Gastrocnemius medialis (tissue), 4 donors: ENCODE measurements at regions not wholly inside any gene's neighbourhood (a gene's known extent, or its start where the extent isn't known, plus 50 kb on each side); places are given as distances from the start of the nearest gene placed in this dataset.

Experiments
- ATAC-seq, 2 donors: fragments of 150-250 bp; one replicate each; pipeline ENCODE4 v1.9.1; 2016
- DNase-seq, 2 donors: peaks; one replicate each; pipeline ENCODE4 v3.0.0-alpha.2; 2019
- H3K27ac ChIP-seq, 4 donors: fragments of 200-600 bp; sonication (generic); 1 replicate in 1 of 4; 2 replicates in 3 of 4; pipeline ENCODE4 v1.5.1; 2016 to 2018; ENCODE audit warnings: mild to moderate bottlenecking in 2 of 4, moderate library complexity in 1 of 4
- H3K27me3 ChIP-seq, 3 donors: fragments of 200-600 bp; sonication (generic) in 2 of 3; 1 replicate in 1 of 3; 2 replicates in 2 of 3; pipeline versions ENCODE4 v1.5.1 to v1.6.0; 2016 to 2019; ENCODE audit warnings: mild to moderate bottlenecking in 1 of 3, moderate library complexity in 1 of 3
- H3K36me3 ChIP-seq, 2 donors: fragments of 200-600 bp; sonication (generic) in 1 of 2; one replicate each; pipeline ENCODE4 v1.5.1; 2017 to 2018
- H3K4me1 ChIP-seq, 2 donors: fragments of 200-600 bp; sonication (generic) in 1 of 2; one replicate each; pipeline ENCODE4 v1.5.1; 2016 to 2017; ENCODE audit warnings: mild to moderate bottlenecking in 2 of 2
- H3K4me3 ChIP-seq, 4 donors: fragments of 200-600 bp; sonication (generic) in 3 of 4; 1 replicate in 1 of 4; 2 replicates in 3 of 4; pipeline ENCODE4 v1.5.1; 2016 to 2019; ENCODE audit warnings: mild to moderate bottlenecking in 2 of 4
- H3K9me3 ChIP-seq, 3 donors: fragments of 200-600 bp; sonication (generic) in 2 of 3; 1 replicate in 1 of 3; 2 replicates in 2 of 3; pipeline ENCODE4 v1.5.1; 2016 to 2019
- CTCF ChIP-seq, 5 experiments: fragments of 450-650 bp in 3 of 5; fragments of 200-600 bp in 2 of 5; sonication (generic) in 2 of 5; IDR thresholded peaks in 4 of 5; conservative IDR thresholded peaks in 1 of 5; 1 replicate in 4 of 5; 2 replicates in 1 of 5; pipeline ENCODE4 v1.5.1; 2016 to 2019; ENCODE audit warnings: antibody characterized with exemption in 5 of 5, mild to moderate bottlenecking in 3 of 5, moderate library complexity in 3 of 5
- POLR2A ChIP-seq, 2 donors: fragments of 450-650 bp; IDR thresholded peaks; one replicate each; pipeline ENCODE4 v1.6.1; 2017; ENCODE audit warnings: antibody characterized with exemption in 2 of 2, mild to moderate bottlenecking in 2 of 2, moderate library complexity in 2 of 2
- in situ Hi-C, 4 donors: fragments of 200-750 bp; cut with MboI; loops; one replicate each; pipeline versions ENCODE4 v1.15.0 to v1.8.0; 2017; ENCODE audit warnings: low sequenced_read_pairs in 4 of 4
- intact Hi-C: fragments of 100-400 bp; cut with DNase I; formaldehyde crosslinking; loops from one replicate; pipeline ENCODE4 v1.15.1; 2023; ENCODE audit warnings: low total_unique reads

GRCh38 chr12:85661461-85662206, 174.6 kb downstream of the RASSF9 start:
- Histone ChIP-seq H3K9me3 (no peaks in the 10 kb centered on the region), H3K27me3 (no peaks in the 10 kb centered on the region), H3K27ac (no peak overlapping the region), H3K4me3 (no peak overlapping the region), H3K36me3 (no peaks in the 10 kb centered on the region), H3K4me1 (no peaks in the 10 kb centered on the region)
- intact Hi-C loops (no loop called here), in situ Hi-C loops (no loop called here)
- DNase-seq (no peak), ATAC-seq (no peak)
- TF ChIP-seq CTCF (IDR thresholded peaks at IDR 0.05 in 4 of 5, conservative IDR thresholded peaks at IDR 0.05 in 1 of 5): no peak
- no peak for TF ChIP-seq POLR2A (IDR thresholded peaks at IDR 0.05)

GRCh38 chr12:85662207-85662602, 174.0 kb downstream of the RASSF9 start:
- no peaks in the 10 kb centered on the region for H3K36me3 ChIP-seq
- no peak for ATAC-seq
- no peak for DNase-seq
- TF ChIP-seq POLR2A (IDR thresholded peaks at IDR 0.05) (no peak), CTCF (IDR thresholded peaks at IDR 0.05 in 4 of 5, conservative IDR thresholded peaks at IDR 0.05 in 1 of 5) (no peak)
- H3K4me1 ChIP-seq: no peaks in the 10 kb centered on the region
- no peaks in the 10 kb centered on the region for H3K27me3 ChIP-seq
- H3K27ac ChIP-seq: no peak overlapping the region
- no peak overlapping the region for H3K4me3 ChIP-seq
- in situ Hi-C loops (no loop called here), intact Hi-C loops (no loop called here)
- H3K9me3 ChIP-seq: no peaks in the 10 kb centered on the region

- H3K9me3 ChIP-seq: no peaks in the 10 kb centered on the region
- intact Hi-C loops: no loop called here
Measured at GRCh38 chr12:85663631-85664030, 172.6 kb downstream of the RASSF9 start.

GRCh38 chr12:85664429-85664828, 171.8 kb downstream of the RASSF9 start:
- no peaks in the 10 kb centered on the region for H3K36me3 ChIP-seq
- H3K9me3 ChIP-seq: no peaks in the 10 kb centered on the region
- in situ Hi-C loops (no loop called here), intact Hi-C loops (no loop called here)
- no peaks in the 10 kb centered on the region for H3K27me3 ChIP-seq
- ATAC-seq: no peak
- no peak overlapping the region for H3K27ac ChIP-seq
- no peaks in the 10 kb centered on the region for H3K4me1 ChIP-seq
- TF ChIP-seq CTCF (IDR thresholded peaks at IDR 0.05 in 4 of 5, conservative IDR thresholded peaks at IDR 0.05 in 1 of 5): no peak
- no peak for TF ChIP-seq POLR2A (IDR thresholded peaks at IDR 0.05)
- DNase-seq: no peak
- no peak overlapping the region for H3K4me3 ChIP-seq

More at GRCh38 chr12:85663631-85664030, 172.6 kb downstream of the RASSF9 start:
- H3K4me3 ChIP-seq: no peak overlapping the region
- DNase-seq: no peak
- no peak for ATAC-seq
- TF ChIP-seq CTCF (IDR thresholded peaks at IDR 0.05 in 4 of 5, conservative IDR thresholded peaks at IDR 0.05 in 1 of 5) (no peak), POLR2A (IDR thresholded peaks at IDR 0.05) (no peak)
- H3K36me3 ChIP-seq: no peaks in the 10 kb centered on the region
- H3K27me3 ChIP-seq: no peaks in the 10 kb centered on the region
- in situ Hi-C loops: no loop called here
- no peak overlapping the region for H3K27ac ChIP-seq
- H3K4me1 ChIP-seq: no peaks in the 10 kb centered on the region

- Histone ChIP-seq H3K27ac (no peak overlapping the region), H3K4me3 (no peak overlapping the region), H3K9me3 (no peaks in the 10 kb centered on the region), H3K36me3 (no peaks in the 10 kb centered on the region), H3K27me3 (no peaks in the 10 kb centered on the region), H3K4me1 (no peaks in the 10 kb centered on the region)
- ATAC-seq (no peak), DNase-seq (no peak)
- TF ChIP-seq POLR2A (IDR thresholded peaks at IDR 0.05) (no peak), CTCF (IDR thresholded peaks at IDR 0.05 in 4 of 5, conservative IDR thresholded peaks at IDR 0.05 in 1 of 5) (no peak)
- in situ Hi-C loops: no loop called here
- intact Hi-C loops: no loop called here
Measured at GRCh38 chr12:85669911-85670310, 166.3 kb downstream of the RASSF9 start.
